Kidney (tissue), 13 donors: ENCODE measurements at regions not wholly inside any gene's neighbourhood (a gene's known extent, or its start where the extent isn't known, plus 50 kb on each side); places are given as distances from the start of the nearest gene placed in this dataset.
A peak's percentile ranks its signal among the peaks of the same experiment; 100 is the strongest.

Experiments used
- DNase-seq, 5 donors: peaks; one replicate each; pipeline ENCODE4 v3.0.0-alpha.2; 2013 to 2020
- FAIRE-seq: peaks from 2 replicates; lab custom pipeline; 2012; peaks lifted over from hg19 to GRCh38; lab: Jason Lieb, UNC
- H3K27ac ChIP-seq, 2 donors: one replicate each; pipeline ENCODE4 v1.7.0; 2013; ENCODE audit warnings: low read depth in 2 of 2, low read length in 2 of 2, inconsistent platforms in 1 of 2
- H3K27me3 ChIP-seq: one replicate; pipeline ENCODE4 v1.7.1; 2013; ENCODE audit warnings: low read length, inconsistent platforms; ENCODE audit not compliant: control insufficient read depth, insufficient read depth
- H3K36me3 ChIP-seq, 3 donors: one replicate each; pipeline versions ENCODE4 v1.7.0 to v1.7.1; 2013; ENCODE audit warnings: low read length in 3 of 3, control low read depth in 1 of 3, inconsistent platforms in 1 of 3; ENCODE audit not compliant: insufficient read depth in 3 of 3, control insufficient read depth in 2 of 3
- H3K4me1 ChIP-seq, 3 donors: one replicate each; pipeline versions ENCODE4 v1.7.0 to v1.7.1; 2013; ENCODE audit warnings: low read length in 3 of 3, inconsistent platforms in 1 of 3, low read depth in 1 of 3; ENCODE audit not compliant: control insufficient read depth in 2 of 3, insufficient read depth in 2 of 3
- H3K4me3 ChIP-seq, 3 donors: one replicate each; pipeline versions ENCODE4 v1.7.0 to v1.8.1; 2013; ENCODE audit warnings: low read length in 3 of 3, control low read depth in 1 of 3, inconsistent platforms in 1 of 3
- H3K9ac ChIP-seq, 3 donors: one replicate each; pipeline versions ENCODE4 v1.7.0 to v1.7.1; 2013; ENCODE audit warnings: low read length in 3 of 3, control low read depth in 1 of 3, inconsistent platforms in 1 of 3
- H3K9me3 ChIP-seq, 3 donors: one replicate each; pipeline versions ENCODE4 v1.7.0 to v1.7.1; 2013; ENCODE audit warnings: low read length in 3 of 3, control low read depth in 1 of 3, inconsistent platforms in 1 of 3; ENCODE audit not compliant: control insufficient read depth in 2 of 3, insufficient read depth in 1 of 3
- CTCF ChIP-seq: IDR thresholded peaks from 3 replicates; pipeline ENCODE4 v1.5.1; 2012; ENCODE audit warnings: mild to moderate bottlenecking, moderate library complexity, borderline replicate concordance; ENCODE audit not compliant: insufficient read depth; ENCODE audit errors: extremely low read depth
- intact Hi-C: fragments of 100-400 bp; cut with DNase I; formaldehyde crosslinking; loops from one replicate; pipeline ENCODE4 v1.11.1; 2022
- donor health status: control.
- donor health status: control.
- donor health status: control.
- donor health status: control.
- donor health status: control.
- donor health status: DM: yes; HTN: yes; CAD: no.
- donor health status: Normal renal cell carcinoma (clear cell type).

GRCh38 chr15:97875025-97875512, 85.4 kb upstream of the ARRDC4 start:
- FAIRE-seq (no peak), DNase-seq (no peak)
- no peaks in the 10 kb centered on the region for H3K9me3 ChIP-seq
- peak overlapping the region in 1 of 3 donors; percentile 36 for H3K4me3 ChIP-seq
- no peaks in the 10 kb centered on the region for H3K36me3 ChIP-seq
- H3K9ac ChIP-seq = no peak overlapping the region
- intact Hi-C loops = no loop called here
- no peaks in the 10 kb centered on the region for H3K27me3 ChIP-seq
- no peaks in the 10 kb centered on the region for H3K4me1 ChIP-seq
- H3K27ac ChIP-seq = no peak overlapping the region
- TF ChIP-seq CTCF = no peak

- no peaks in the 10 kb centered on the region for H3K4me1 ChIP-seq
- no peaks in the 10 kb centered on the region for H3K9me3 ChIP-seq
- peak overlapping the region in 1 of 3 donors; percentile 36 for H3K4me3 ChIP-seq
- no peak for TF ChIP-seq CTCF
- no peak overlapping the region for H3K9ac ChIP-seq
- intact Hi-C loops = no loop called here
- H3K27ac ChIP-seq = no peak overlapping the region
- H3K27me3 ChIP-seq = no peaks in the 10 kb centered on the region
- no peaks in the 10 kb centered on the region for H3K36me3 ChIP-seq
- peak in 2 of 5 donors; percentile 16 to 31 for DNase-seq
- FAIRE-seq = no peak
Observed at GRCh38 chr15:97875513-97876280, 84.8 kb upstream of the ARRDC4 start.

- TF ChIP-seq CTCF = no peak
- H3K9ac ChIP-seq = no peak overlapping the region
- H3K27ac ChIP-seq = no peak overlapping the region
- DNase-seq = no peak
- no peak for FAIRE-seq
- no peaks in the 10 kb centered on the region for H3K4me1 ChIP-seq
- no peak overlapping the region for H3K4me3 ChIP-seq
- H3K27me3 ChIP-seq = no peaks in the 10 kb centered on the region
- H3K9me3 ChIP-seq = no peaks in the 10 kb centered on the region
- intact Hi-C loops = no loop called here
- H3K36me3 ChIP-seq = no peaks in the 10 kb centered on the region
Observed at GRCh38 chr15:97876281-97876675, 84.2 kb upstream of the ARRDC4 start.
